HUES64 (cell line): ENCODE measurements at regions not wholly inside any gene's neighbourhood (a gene's known extent, or its start where the extent isn't known, plus 50 kb on each side); places are given as distances from the start of the nearest gene placed in this dataset.
"Not testable (repeated sequence)": the region's sequence is repeated elsewhere in the genome, so short reads cannot be mapped to it uniquely, and the experiment has no call there.

ENCODE experiments used
- H3K27ac ChIP-seq: 2 replicates; pipeline ENCODE4 v1.7.0; 2013; ENCODE audit warnings: low read depth, low read length, inconsistent platforms
- H3K27me3 ChIP-seq: 2 replicates; pipeline ENCODE4 v1.6.1; 2013; ENCODE audit warnings: mild to moderate bottlenecking, low read length; ENCODE audit not compliant: insufficient read depth
- H3K36me3 ChIP-seq: 2 replicates; pipeline ENCODE4 v1.6.1; 2013; ENCODE audit warnings: mild to moderate bottlenecking, low read length; ENCODE audit not compliant: insufficient read depth
- H3K4me1 ChIP-seq: 2 replicates; pipeline ENCODE4 v1.6.1; 2013; ENCODE audit warnings: mild to moderate bottlenecking, low read length, moderate library complexity; ENCODE audit not compliant: insufficient read depth
- H3K4me3 ChIP-seq: 2 replicates; pipeline ENCODE4 v1.5.1; 2013; ENCODE audit warnings: mild to moderate bottlenecking, low read length, moderate library complexity
- H3K9ac ChIP-seq: 2 replicates; pipeline ENCODE4 v1.6.1; 2013; ENCODE audit warnings: mild to moderate bottlenecking, low read depth, low read length
- H3K9me3 ChIP-seq: 2 replicates; pipeline ENCODE4 v1.6.1; 2013; ENCODE audit warnings: low read depth, low read length; ENCODE audit not compliant: insufficient read depth
- WGBS: fragments of 150-250, 120-280 bp; methylation state at CpG from one replicate; pipeline ENCODE4 v1.1.7; 2013; ENCODE audit warnings: missing lambda C conversion rate; 5-methylcytosine and 5-hydroxymethylcytosine counted together

GRCh38 chr13:44744880-44745633 is 168.9 kb upstream of the TSC22D1 start:
- Histone ChIP-seq H3K36me3 (no peaks in the 10 kb centered on the region), H3K9me3 (no peaks in the 10 kb centered on the region), H3K4me1 (no peaks in the 10 kb centered on the region), H3K9ac (no peak overlapping the region), H3K4me3 (no peak overlapping the region), H3K27me3 (no peaks in the 10 kb centered on the region), H3K27ac (no peak overlapping the region)
- 95% methylated on average over 10 of the region's 10 CpGs for whole genome bisulfite sequencing

- Histone ChIP-seq H3K4me3 (no peak overlapping the region), H3K9ac (no peak overlapping the region), H3K27me3 (no peaks in the 10 kb centered on the region), H3K27ac (no peak overlapping the region), H3K9me3 (no peaks in the 10 kb centered on the region), H3K4me1 (0 out of 2 replicates have a peak, but pooled peaks cover 4% of the 10 kb centered on the region), H3K36me3 (no peaks in the 10 kb centered on the region)
- WGBS: 84% methylated on average over 6 of the region's 7 CpGs
Observed at GRCh38 chr13:44739539-44739938, 163.4 kb upstream of the TSC22D1 start.

GRCh38 chr13:44739120-44739519 is 163.0 kb upstream of the TSC22D1 start:
- Histone ChIP-seq H3K9me3 (no peaks in the 10 kb centered on the region), H3K4me1 (0 out of 2 replicates have a peak, but pooled peaks cover 4% of the 10 kb centered on the region), H3K4me3 (no peak overlapping the region), H3K27ac (no peak overlapping the region), H3K27me3 (no peaks in the 10 kb centered on the region), H3K36me3 (no peaks in the 10 kb centered on the region), H3K9ac (no peak overlapping the region)
- WGBS: 79% methylated on average over 4 of the region's 4 CpGs

- H3K36me3 ChIP-seq: no peaks in the 10 kb centered on the region
- no peaks in the 10 kb centered on the region for H3K27me3 ChIP-seq
- no peaks in the 10 kb centered on the region for H3K9me3 ChIP-seq
- H3K27ac ChIP-seq: no peak overlapping the region
- WGBS: 82% methylated on average over 2 of the region's 2 CpGs
- H3K9ac ChIP-seq: no peak overlapping the region
- 0 out of 2 replicates have a peak, but pooled peaks cover 4% of the 10 kb centered on the region for H3K4me1 ChIP-seq
- no peak overlapping the region for H3K4me3 ChIP-seq
Observed at GRCh38 chr13:44738463-44738862, 162.3 kb upstream of the TSC22D1 start.

GRCh38 chr13:44735806-44736205 is 159.7 kb upstream of the TSC22D1 start:
- Histone ChIP-seq H3K9ac (no peak overlapping the region), H3K27ac (no peak overlapping the region), H3K27me3 (no peaks in the 10 kb centered on the region), H3K4me3 (no peak overlapping the region), H3K36me3 (no peaks in the 10 kb centered on the region), H3K4me1 (0 out of 2 replicates have a peak, but pooled peaks cover 4% of the 10 kb centered on the region), H3K9me3 (no peaks in the 10 kb centered on the region)
- 93% methylated on average over 4 of the region's 4 CpGs for WGBS

- H3K9ac ChIP-seq: no peak overlapping the region
- WGBS: 88% methylated on average over 1 of the region's 1 CpG
- H3K36me3 ChIP-seq: no peaks in the 10 kb centered on the region
- no peak overlapping the region for H3K4me3 ChIP-seq
- H3K27ac ChIP-seq: no peak overlapping the region
- H3K27me3 ChIP-seq: no peaks in the 10 kb centered on the region
- no peaks in the 10 kb centered on the region for H3K9me3 ChIP-seq
- H3K4me1 ChIP-seq: 0 out of 2 replicates have a peak, but pooled peaks cover 2% of the 10 kb centered on the region
Observed at GRCh38 chr13:44734201-44734707, 158.1 kb upstream of the TSC22D1 start.

GRCh38 chr13:44732503-44733098 is 156.5 kb upstream of the TSC22D1 start:
- WGBS: 92% methylated on average over 13 of the region's 13 CpGs
- Histone ChIP-seq H3K27ac (no peak overlapping the region), H3K4me1 (no peaks in the 10 kb centered on the region), H3K27me3 (no peaks in the 10 kb centered on the region), H3K4me3 (no peak overlapping the region), H3K36me3 (no peaks in the 10 kb centered on the region), H3K9me3 (no peaks in the 10 kb centered on the region), H3K9ac (no peak overlapping the region)

GRCh38 chr13:44730851-44731250 is 154.7 kb upstream of the TSC22D1 start:
- H3K4me3 ChIP-seq: no peak overlapping the region
- WGBS: 50% methylated on average over 1 of the region's 1 CpG
- no peaks in the 10 kb centered on the region for H3K9me3 ChIP-seq
- H3K27me3 ChIP-seq: no peaks in the 10 kb centered on the region
- no peaks in the 10 kb centered on the region for H3K4me1 ChIP-seq
- no peak overlapping the region for H3K9ac ChIP-seq
- no peak overlapping the region for H3K27ac ChIP-seq
- H3K36me3 ChIP-seq: no peaks in the 10 kb centered on the region

- Histone ChIP-seq H3K9ac (no peak overlapping the region), H3K36me3 (no peaks in the 10 kb centered on the region), H3K27ac (no peak overlapping the region), H3K9me3 (no peaks in the 10 kb centered on the region), H3K27me3 (no peaks in the 10 kb centered on the region), H3K4me1 (no peaks in the 10 kb centered on the region), H3K4me3 (no peak overlapping the region)
- WGBS: 96% methylated on average over 14 of the region's 15 CpGs
Observed at GRCh38 chr13:44730099-44730498, 154.0 kb upstream of the TSC22D1 start.

GRCh38 chr13:44727591-44727990 is 151.5 kb upstream of the TSC22D1 start:
- not testable (repeated sequence) for H3K36me3 ChIP-seq, H3K9ac ChIP-seq, H3K4me3 ChIP-seq, H3K4me1 ChIP-seq, H3K9me3 ChIP-seq, H3K27ac ChIP-seq, H3K27me3 ChIP-seq
- WGBS: 95% methylated on average over 7 of the region's 7 CpGs

GRCh38 chr13:44726778-44727177 is 150.6 kb upstream of the TSC22D1 start:
- Histone ChIP-seq H3K9me3 (no peaks in the 10 kb centered on the region), H3K9ac (no peak overlapping the region), H3K4me3 (no peak overlapping the region), H3K4me1 (no peaks in the 10 kb centered on the region), H3K36me3 (no peaks in the 10 kb centered on the region), H3K27me3 (no peaks in the 10 kb centered on the region), H3K27ac (no peak overlapping the region)
- WGBS: 86% methylated on average over 6 of the region's 6 CpGs
